ENCODE measurements at regions not wholly inside any gene's neighbourhood (a gene's known extent, or its start where the extent isn't known, plus 50 kb on each side); places are given as distances from the start of the nearest gene placed in this dataset.
"Not testable (repeated sequence)": the region's sequence is repeated elsewhere in the genome, so short reads cannot be mapped to it uniquely, and the experiment has no call there.

GRCh38 chr6:27146456-27146705 lies 101.1 kb upstream of the PRSS16 start:
- WGBS, 2 donors = 5 to 13% methylated on average over 23 of the region's 23 CpGs
- Histone ChIP-seq H3K27ac (ENCODE audit: low read depth in 2 of 2, low read length in 1 of 2) (peak overlapping the region; percentile 72 to 98), H3K4me3 (ENCODE audit: low read depth in 1 of 2, low read length in 2 of 2) (peak overlapping the region; percentile 51 to 79)
- H3K4me1 ChIP-seq (ENCODE audit: control insufficient read depth in 2 of 2, insufficient read depth in 2 of 2, low read length in 1 of 2); H3K27me3 ChIP-seq (ENCODE audit: control insufficient read depth in 1 of 2, insufficient read depth in 2 of 2, low read length in 2 of 2); H3K9me3 ChIP-seq (ENCODE audit: control insufficient read depth in 2 of 2, insufficient read depth in 1 of 2, low read depth in 1 of 2, low read length in 1 of 2); H3K36me3 ChIP-seq (ENCODE audit: control insufficient read depth in 2 of 2, insufficient read depth in 2 of 2, low read length in 1 of 2): not testable (repeated sequence)

GRCh38 chr6:27146706-27147505 lies 100.6 kb upstream of the PRSS16 start:
- Histone ChIP-seq H3K9me3 (ENCODE audit: control insufficient read depth in 2 of 2, insufficient read depth in 1 of 2, low read depth in 1 of 2, low read length in 1 of 2) (no peaks in the 10 kb centered on the region), H3K36me3 (ENCODE audit: control insufficient read depth in 2 of 2, insufficient read depth in 2 of 2, low read length in 1 of 2) (no peaks in the 10 kb centered on the region), H3K4me1 (ENCODE audit: control insufficient read depth in 2 of 2, insufficient read depth in 2 of 2, low read length in 1 of 2) (no peaks in the 10 kb centered on the region), H3K27ac (ENCODE audit: low read depth in 2 of 2, low read length in 1 of 2) (peak overlapping the region; percentile 93 to 98), H3K27me3 (ENCODE audit: control insufficient read depth in 1 of 2, insufficient read depth in 2 of 2, low read length in 2 of 2) (no peaks in the 10 kb centered on the region), H3K4me3 (ENCODE audit: low read depth in 1 of 2, low read length in 2 of 2) (peak overlapping the region; percentile 65 to 79)
- 4 to 6% methylated on average over 51 of the region's 51 CpGs for WGBS, 2 donors

DNA sequence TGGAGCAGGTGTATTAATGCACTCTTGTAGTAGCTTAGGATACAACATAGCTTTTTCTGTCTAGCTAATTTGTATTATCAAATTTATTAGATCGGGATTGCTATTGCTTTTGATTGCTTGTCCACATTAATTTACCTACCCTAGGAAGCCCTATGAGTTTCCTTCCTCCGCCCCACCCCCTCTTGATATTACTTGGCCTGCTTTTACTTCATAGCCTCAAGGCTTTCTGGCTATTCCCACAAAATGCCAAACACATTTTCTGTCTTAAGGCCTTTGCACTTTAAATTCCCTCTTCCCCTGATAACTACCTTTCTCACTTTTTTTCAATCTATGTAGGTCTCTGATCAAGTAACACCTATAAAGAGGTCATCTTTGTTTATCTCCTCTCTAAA lies 99.1 kb upstream of the PRSS16 start:
- Histone ChIP-seq H3K9me3 (ENCODE audit: control insufficient read depth in 2 of 2, insufficient read depth in 1 of 2, low read depth in 1 of 2, low read length in 1 of 2) (no peaks in the 10 kb centered on the region), H3K27me3 (ENCODE audit: control insufficient read depth in 1 of 2, insufficient read depth in 2 of 2, low read length in 2 of 2) (no peaks in the 10 kb centered on the region), H3K4me1 (ENCODE audit: control insufficient read depth in 2 of 2, insufficient read depth in 2 of 2, low read length in 1 of 2) (no peaks in the 10 kb centered on the region), H3K4me3 (ENCODE audit: low read depth in 1 of 2, low read length in 2 of 2) (no peak overlapping the region), H3K27ac (ENCODE audit: low read depth in 2 of 2, low read length in 1 of 2) (no peak overlapping the region), H3K36me3 (ENCODE audit: control insufficient read depth in 2 of 2, insufficient read depth in 2 of 2, low read length in 1 of 2) (no peaks in the 10 kb centered on the region)
- WGBS, 2 donors = 86 to 96% methylated on average over 2 of the region's 2 CpGs

- Histone ChIP-seq H3K27ac (ENCODE audit: low read depth in 2 of 2, low read length in 1 of 2) (no peak overlapping the region), H3K27me3 (ENCODE audit: control insufficient read depth in 1 of 2, insufficient read depth in 2 of 2, low read length in 2 of 2) (no peaks in the 10 kb centered on the region), H3K4me3 (ENCODE audit: low read depth in 1 of 2, low read length in 2 of 2) (no peak overlapping the region), H3K9me3 (ENCODE audit: control insufficient read depth in 2 of 2, insufficient read depth in 1 of 2, low read depth in 1 of 2, low read length in 1 of 2) (no peaks in the 10 kb centered on the region), H3K36me3 (ENCODE audit: control insufficient read depth in 2 of 2, insufficient read depth in 2 of 2, low read length in 1 of 2) (no peaks in the 10 kb centered on the region), H3K4me1 (ENCODE audit: control insufficient read depth in 2 of 2, insufficient read depth in 2 of 2, low read length in 1 of 2) (no peaks in the 10 kb centered on the region)
- WGBS, 2 donors = 53 to 75% methylated on average over 1 of the region's 1 CpG
These were observed 98.4 kb upstream of the PRSS16 start for GRCh38 chr6:27149150-27149549.

- Histone ChIP-seq H3K4me1 (ENCODE audit: control insufficient read depth in 2 of 2, insufficient read depth in 2 of 2, low read length in 1 of 2) (no peaks in the 10 kb centered on the region), H3K27me3 (ENCODE audit: control insufficient read depth in 1 of 2, insufficient read depth in 2 of 2, low read length in 2 of 2) (no peaks in the 10 kb centered on the region), H3K27ac (ENCODE audit: low read depth in 2 of 2, low read length in 1 of 2) (no peak overlapping the region), H3K36me3 (ENCODE audit: control insufficient read depth in 2 of 2, insufficient read depth in 2 of 2, low read length in 1 of 2) (no peaks in the 10 kb centered on the region), H3K4me3 (ENCODE audit: low read depth in 1 of 2, low read length in 2 of 2) (no peak overlapping the region), H3K9me3 (ENCODE audit: control insufficient read depth in 2 of 2, insufficient read depth in 1 of 2, low read depth in 1 of 2, low read length in 1 of 2) (no peaks in the 10 kb centered on the region)
- WGBS, 2 donors = 83 to 87% methylated on average over 1 of the region's 1 CpG
These were observed 92.8 kb upstream of the PRSS16 start for GRCh38 chr6:27154696-27155095.

- H3K27ac ChIP-seq (ENCODE audit: low read depth in 2 of 2, low read length in 1 of 2) = peak overlapping the region in 1 of 2 donors; percentile 59
- peak overlapping the region; percentile 36 to 60 for H3K4me3 ChIP-seq (ENCODE audit: low read depth in 1 of 2, low read length in 2 of 2)
- WGBS, 2 donors = 35% methylated on average over 15 of the region's 15 CpGs
These were observed 90.5 kb upstream of the PRSS16 start for GRCh38 chr6:27156874-27157458.

GRCh38 chr6:27157459-27158315 lies 89.8 kb upstream of the PRSS16 start:
- Histone ChIP-seq H3K9me3 (ENCODE audit: control insufficient read depth in 2 of 2, insufficient read depth in 1 of 2, low read depth in 1 of 2, low read length in 1 of 2) (no peaks in the 10 kb centered on the region), H3K27ac (ENCODE audit: low read depth in 2 of 2, low read length in 1 of 2) (peak overlapping the region; percentile 28 to 59)

More at GRCh38 chr6:27156874-27157458, 90.5 kb upstream of the PRSS16 start:
- Histone ChIP-seq H3K4me1 (ENCODE audit: control insufficient read depth in 2 of 2, insufficient read depth in 2 of 2, low read length in 1 of 2) (no peaks in the 10 kb centered on the region), H3K36me3 (ENCODE audit: control insufficient read depth in 2 of 2, insufficient read depth in 2 of 2, low read length in 1 of 2) (no peaks in the 10 kb centered on the region), H3K27me3 (ENCODE audit: control insufficient read depth in 1 of 2, insufficient read depth in 2 of 2, low read length in 2 of 2) (no peaks in the 10 kb centered on the region), H3K9me3 (ENCODE audit: control insufficient read depth in 2 of 2, insufficient read depth in 1 of 2, low read depth in 1 of 2, low read length in 1 of 2) (no peaks in the 10 kb centered on the region)

DNA sequence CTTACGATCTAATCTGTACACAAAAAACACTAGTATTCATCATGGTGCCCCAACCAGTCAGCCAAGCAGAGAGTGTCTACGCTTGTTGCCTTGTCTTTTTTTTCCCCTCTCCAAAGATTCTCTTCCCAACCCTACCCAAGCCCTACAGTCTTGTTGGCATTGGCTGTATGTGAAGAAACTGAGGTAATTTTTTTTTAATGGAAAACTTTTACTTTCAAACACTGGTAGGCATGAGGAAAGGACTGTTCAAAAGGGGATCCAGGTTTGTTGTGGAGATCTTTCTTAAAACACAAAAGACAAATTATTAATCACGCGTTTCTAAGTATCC lies 89.2 kb upstream of the PRSS16 start:
- WGBS, 2 donors = 65 to 66% methylated on average over 4 of the region's 4 CpGs
- Histone ChIP-seq H3K4me3 (ENCODE audit: low read depth in 1 of 2, low read length in 2 of 2) (no peak overlapping the region), H3K36me3 (ENCODE audit: control insufficient read depth in 2 of 2, insufficient read depth in 2 of 2, low read length in 1 of 2) (no peaks in the 10 kb centered on the region), H3K27ac (ENCODE audit: low read depth in 2 of 2, low read length in 1 of 2) (no peak overlapping the region), H3K4me1 (ENCODE audit: control insufficient read depth in 2 of 2, insufficient read depth in 2 of 2, low read length in 1 of 2) (no peaks in the 10 kb centered on the region), H3K27me3 (ENCODE audit: control insufficient read depth in 1 of 2, insufficient read depth in 2 of 2, low read length in 2 of 2) (no peaks in the 10 kb centered on the region), H3K9me3 (ENCODE audit: control insufficient read depth in 2 of 2, insufficient read depth in 1 of 2, low read depth in 1 of 2, low read length in 1 of 2) (no peaks in the 10 kb centered on the region)

More at GRCh38 chr6:27157459-27158315, 89.8 kb upstream of the PRSS16 start:
- Histone ChIP-seq H3K27me3 (ENCODE audit: control insufficient read depth in 1 of 2, insufficient read depth in 2 of 2, low read length in 2 of 2) (no peaks in the 10 kb centered on the region), H3K36me3 (ENCODE audit: control insufficient read depth in 2 of 2, insufficient read depth in 2 of 2, low read length in 1 of 2) (no peaks in the 10 kb centered on the region), H3K4me3 (ENCODE audit: low read depth in 1 of 2, low read length in 2 of 2) (peak overlapping the region; percentile 36 to 60), H3K4me1 (ENCODE audit: control insufficient read depth in 2 of 2, insufficient read depth in 2 of 2, low read length in 1 of 2) (no peaks in the 10 kb centered on the region)
- 1 to 2% methylated on average over 34 of the region's 34 CpGs for WGBS, 2 donors

DNA sequence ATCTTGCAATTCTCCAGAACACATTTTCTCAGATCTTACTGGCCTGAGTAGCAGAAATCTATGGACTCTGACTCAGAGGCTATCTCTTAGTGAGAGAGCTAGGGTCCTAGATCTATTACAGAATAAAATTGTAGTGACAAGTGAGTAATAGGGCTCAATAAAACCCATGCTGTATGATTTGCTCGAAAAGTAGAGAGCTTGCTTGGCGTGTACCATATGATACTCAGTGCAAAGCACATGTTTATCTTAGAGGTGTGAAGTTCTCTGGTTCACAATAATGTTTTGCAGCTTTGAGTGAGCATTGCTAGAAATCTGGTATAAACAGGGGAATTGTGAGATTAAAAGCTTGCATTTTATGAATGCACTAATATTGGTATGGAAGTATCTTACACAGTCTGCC lies 87.8 kb upstream of the PRSS16 start:
- no peak overlapping the region for H3K27ac ChIP-seq (ENCODE audit: low read depth in 2 of 2, low read length in 1 of 2)
- 90 to 91% methylated on average over 2 of the region's 2 CpGs for WGBS, 2 donors
- H3K4me3 ChIP-seq (ENCODE audit: low read depth in 1 of 2, low read length in 2 of 2) = no peak overlapping the region
- H3K9me3 ChIP-seq (ENCODE audit: control insufficient read depth in 2 of 2, insufficient read depth in 1 of 2, low read depth in 1 of 2, low read length in 1 of 2) = no peaks in the 10 kb centered on the region
- H3K27me3 ChIP-seq (ENCODE audit: control insufficient read depth in 1 of 2, insufficient read depth in 2 of 2, low read length in 2 of 2) = no peaks in the 10 kb centered on the region
- no peaks in the 10 kb centered on the region for H3K4me1 ChIP-seq (ENCODE audit: control insufficient read depth in 2 of 2, insufficient read depth in 2 of 2, low read length in 1 of 2)
- no peaks in the 10 kb centered on the region for H3K36me3 ChIP-seq (ENCODE audit: control insufficient read depth in 2 of 2, insufficient read depth in 2 of 2, low read length in 1 of 2)

All from esophagus (tissue), 2 donors.